ENCODE measurements at regions not wholly inside any gene's neighbourhood (a gene's known extent, or its start where the extent isn't known, plus 50 kb on each side); places are given as distances from the start of the nearest gene placed in this dataset.

GRCh38 chr2:154599189-154599588, 99.3 kb upstream of the KCNJ3 start:
- Histone ChIP-seq H3K27ac (replicated peaks) (no peak overlapping the region), H3K27me3 (ENCODE audit: insufficient read depth, poor library complexity, severe bottlenecking) (no peaks in the 10 kb centered on the region), H3K4me3 (replicated peaks; ENCODE audit: insufficient read depth, low read length) (no peak overlapping the region)
- TF ChIP-seq GABPA (IDR thresholded peaks at IDR 0.05; ENCODE audit: low read depth) (no peak), SPI1 (IDR thresholded peaks at IDR 0.05; ENCODE audit: borderline replicate concordance, low read depth) (no peak), CTCF (IDR thresholded peaks at IDR 0.05; ENCODE audit: insufficient read depth, low read length) (no peak), POLR2AphosphoS5 (IDR thresholded peaks at IDR 0.05; ENCODE audit: low read depth) (no peak), REST (IDR thresholded peaks at IDR 0.05; ENCODE audit: insufficient replicate concordance, low read depth) (no peak)
- DNase-seq (ENCODE audit: low read depth in 1 of 2, low spot score in 1 of 2) = no peak

DNA sequence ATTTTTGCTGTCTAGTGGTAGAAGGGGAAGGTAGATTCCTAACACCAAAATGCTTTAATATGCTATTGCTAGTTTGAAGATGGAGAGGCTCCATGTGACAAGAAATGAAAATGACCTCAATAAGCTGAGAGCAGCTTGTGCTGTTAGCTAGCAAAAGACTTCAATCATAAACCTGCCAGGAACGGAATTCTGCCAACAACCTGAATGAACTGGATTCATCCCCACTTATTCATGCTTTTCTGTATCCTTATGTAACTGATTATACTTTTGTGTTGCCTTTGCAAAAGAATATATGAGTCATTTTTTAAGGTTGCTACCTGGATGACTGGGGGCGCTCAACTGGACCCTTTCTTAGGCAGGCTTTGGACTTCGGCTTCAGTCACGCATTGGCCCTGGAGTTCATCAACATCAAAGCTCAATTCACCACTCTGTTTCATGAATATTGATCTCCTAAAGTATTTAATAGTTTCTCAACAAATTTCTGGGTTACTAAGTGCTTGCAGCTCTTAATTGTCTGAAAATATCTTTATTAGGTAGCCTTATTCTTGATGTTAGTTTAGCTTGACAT, 97.5 kb upstream of the KCNJ3 start:
- H3K4me3 ChIP-seq (replicated peaks; ENCODE audit: insufficient read depth, low read length) = no peak overlapping the region
- TF ChIP-seq POLR2AphosphoS5 (IDR thresholded peaks at IDR 0.05; ENCODE audit: low read depth) (no peak), REST (IDR thresholded peaks at IDR 0.05; ENCODE audit: insufficient replicate concordance, low read depth) (no peak), GABPA (IDR thresholded peaks at IDR 0.05; ENCODE audit: low read depth) (no peak), CTCF (IDR thresholded peaks at IDR 0.05; ENCODE audit: insufficient read depth, low read length) (no peak), SPI1 (IDR thresholded peaks at IDR 0.05; ENCODE audit: borderline replicate concordance, low read depth) (no peak)
- no peak overlapping the region for H3K27ac ChIP-seq (replicated peaks)

GRCh38 chr2:154603682-154604081, 94.8 kb upstream of the KCNJ3 start:
- no peaks in the 10 kb centered on the region for H3K27me3 ChIP-seq (ENCODE audit: insufficient read depth, poor library complexity, severe bottlenecking)
- H3K4me3 ChIP-seq (replicated peaks; ENCODE audit: insufficient read depth, low read length) = no peak overlapping the region
- no peak overlapping the region for H3K27ac ChIP-seq (replicated peaks)
- TF ChIP-seq GABPA (IDR thresholded peaks at IDR 0.05; ENCODE audit: low read depth) (no peak), CTCF (IDR thresholded peaks at IDR 0.05; ENCODE audit: insufficient read depth, low read length) (no peak), SPI1 (IDR thresholded peaks at IDR 0.05; ENCODE audit: borderline replicate concordance, low read depth) (no peak), REST (IDR thresholded peaks at IDR 0.05; ENCODE audit: insufficient replicate concordance, low read depth) (no peak), POLR2AphosphoS5 (IDR thresholded peaks at IDR 0.05; ENCODE audit: low read depth) (no peak)
- DNase-seq (ENCODE audit: low read depth in 1 of 2, low spot score in 1 of 2) = no peak

More for the DNA sequence above, 97.5 kb upstream of the KCNJ3 start:
- no peaks in the 10 kb centered on the region for H3K27me3 ChIP-seq (ENCODE audit: insufficient read depth, poor library complexity, severe bottlenecking)
- DNase-seq (ENCODE audit: low read depth in 1 of 2, low spot score in 1 of 2) = no peak
